KMS-11 (cell line): ENCODE measurements at regions not wholly inside any gene's neighbourhood (a gene's known extent, or its start where the extent isn't known, plus 50 kb on each side); places are given as distances from the start of the nearest gene placed in this dataset.

Experiments
- H2AFZ ChIP-seq: fragments of 200-600 bp; sonication (generic); 2 replicates; pipeline ENCODE4 v1.6.1; 2016; ENCODE audit warnings: antibody characterized with exemption, mixed run types, low read depth
- H3K27ac ChIP-seq: fragments of 200-600 bp; sonication (generic); 2 replicates; pipeline ENCODE4 v1.6.1; 2016; ENCODE audit warnings: mild to moderate bottlenecking, mixed run types
- H3K27me3 ChIP-seq: fragments of 200-600 bp; sonication (generic); 2 replicates; pipeline ENCODE4 v1.6.1; 2017; ENCODE audit warnings: mild to moderate bottlenecking, low read depth, mixed run types, moderate library complexity; ENCODE audit not compliant: insufficient read depth
- H3K36me3 ChIP-seq: fragments of 200-600 bp; sonication (generic); 2 replicates; pipeline ENCODE4 v1.6.1; 2017; ENCODE audit warnings: mild to moderate bottlenecking, mixed run types; ENCODE audit not compliant: insufficient read depth
- H3K4me1 ChIP-seq: fragments of 200-600 bp; sonication (generic); 2 replicates; pipeline ENCODE4 v1.6.1; 2016; ENCODE audit warnings: mild to moderate bottlenecking, low read depth, mixed run types; ENCODE audit not compliant: poor library complexity, severe bottlenecking
- H3K4me2 ChIP-seq: fragments of 200-600 bp; sonication (generic); 2 replicates; pipeline ENCODE4 v1.7.0; 2016; ENCODE audit warnings: mild to moderate bottlenecking, mixed run types
- H3K4me3 ChIP-seq: fragments of 200-600 bp; sonication (generic); IDR thresholded peaks from 2 replicates; pipeline ENCODE4 v1.6.1; 2017; ENCODE audit warnings: low read depth, low read length, mixed read lengths; ENCODE audit not compliant: insufficient read depth
- H3K79me2 ChIP-seq: fragments of 200-600 bp; sonication (generic); 2 replicates; pipeline ENCODE4 v1.6.1; 2016; ENCODE audit warnings: low read depth, mixed run types; ENCODE audit not compliant: insufficient read depth
- H3K9ac ChIP-seq: fragments of 200-600 bp; sonication (generic); 2 replicates; pipeline ENCODE4 v1.6.1; 2016; ENCODE audit warnings: mild to moderate bottlenecking, mixed run types
- H4K20me1 ChIP-seq: fragments of 200-600 bp; sonication (generic); 2 replicates; pipeline ENCODE4 v1.6.1; 2016; ENCODE audit warnings: mild to moderate bottlenecking, mixed run types; ENCODE audit not compliant: insufficient read depth
- CTCF ChIP-seq: fragments of 200-600 bp; sonication (generic); conservative IDR thresholded peaks from 2 replicates; pipeline ENCODE4 v1.6.1; 2017; ENCODE audit warnings: low read depth, mild to moderate bottlenecking, antibody characterized with exemption, low read length, moderate library complexity, mixed read lengths

- H3K4me1 ChIP-seq = peaks cover 16% of the 10 kb centered on the region
- H3K4me2 ChIP-seq = no peak overlapping the region
- H3K9ac ChIP-seq = no peak overlapping the region
- H2AFZ ChIP-seq = no peak overlapping the region
- H3K27ac ChIP-seq = no peak overlapping the region
- TF ChIP-seq CTCF = no peak
- H3K4me3 ChIP-seq = no peak overlapping the region
- no peaks in the 10 kb centered on the region for H3K79me2 ChIP-seq
- H4K20me1 ChIP-seq = no peaks in the 10 kb centered on the region
- H3K27me3 ChIP-seq = no peaks in the 10 kb centered on the region
- H3K36me3 ChIP-seq = no peaks in the 10 kb centered on the region
Observed at GRCh38 chr15:31474059-31474868, 147.6 kb downstream of the KLF13 start.

- Histone ChIP-seq H3K79me2 (no peaks in the 10 kb centered on the region), H2AFZ (no peak overlapping the region), H4K20me1 (no peaks in the 10 kb centered on the region), H3K4me1 (peaks cover 16% of the 10 kb centered on the region), H3K27ac (no peak overlapping the region), H3K27me3 (no peaks in the 10 kb centered on the region), H3K4me2 (no peak overlapping the region), H3K36me3 (no peaks in the 10 kb centered on the region), H3K4me3 (no peak overlapping the region), H3K9ac (no peak overlapping the region)
- TF ChIP-seq CTCF = no peak
Observed at GRCh38 chr15:31476236-31476810, 149.7 kb downstream of the KLF13 start.

GRCh38 chr15:31476866-31477265 lies 150.2 kb downstream of the KLF13 start:
- TF ChIP-seq CTCF = no peak
- H3K4me3 ChIP-seq = no peak overlapping the region
- H3K27me3 ChIP-seq = no peaks in the 10 kb centered on the region
- H3K4me2 ChIP-seq = no peak overlapping the region
- no peak overlapping the region for H2AFZ ChIP-seq
- H3K9ac ChIP-seq = no peak overlapping the region
- no peaks in the 10 kb centered on the region for H3K79me2 ChIP-seq
- peaks cover 16% of the 10 kb centered on the region for H3K4me1 ChIP-seq
- H4K20me1 ChIP-seq = no peaks in the 10 kb centered on the region
- H3K27ac ChIP-seq = no peak overlapping the region
- no peaks in the 10 kb centered on the region for H3K36me3 ChIP-seq

- no peak overlapping the region for H3K9ac ChIP-seq
- H3K4me3 ChIP-seq = no peak overlapping the region
- no peak for TF ChIP-seq CTCF
- H3K4me2 ChIP-seq = no peak overlapping the region
- no peaks in the 10 kb centered on the region for H3K36me3 ChIP-seq
- H3K79me2 ChIP-seq = no peaks in the 10 kb centered on the region
- no peak overlapping the region for H2AFZ ChIP-seq
- no peak overlapping the region for H3K27ac ChIP-seq
- peaks cover 12% of the 10 kb centered on the region for H3K4me1 ChIP-seq
- no peaks in the 10 kb centered on the region for H4K20me1 ChIP-seq
- H3K27me3 ChIP-seq = no peaks in the 10 kb centered on the region
Observed at GRCh38 chr15:31477301-31477700, 150.7 kb downstream of the KLF13 start.
